Stimulated activated CD4-positive, alpha-beta T cell treated with anti-CD3 and anti-CD28 coated beads, Interleukin-15, amount 100 ng/mL, for 48 hours (primary cell): ENCODE measurements at regions not wholly inside any gene's neighbourhood (a gene's known extent, or its start where the extent isn't known, plus 50 kb on each side); places are given as distances from the start of the nearest gene placed in this dataset.

ENCODE experiments used
- DNase-seq, 2 donors: peaks; one replicate each; pipeline ENCODE4 v3.0.0-alpha.2; 2020; ENCODE audit warnings: low read depth in 2 of 2

DNA sequence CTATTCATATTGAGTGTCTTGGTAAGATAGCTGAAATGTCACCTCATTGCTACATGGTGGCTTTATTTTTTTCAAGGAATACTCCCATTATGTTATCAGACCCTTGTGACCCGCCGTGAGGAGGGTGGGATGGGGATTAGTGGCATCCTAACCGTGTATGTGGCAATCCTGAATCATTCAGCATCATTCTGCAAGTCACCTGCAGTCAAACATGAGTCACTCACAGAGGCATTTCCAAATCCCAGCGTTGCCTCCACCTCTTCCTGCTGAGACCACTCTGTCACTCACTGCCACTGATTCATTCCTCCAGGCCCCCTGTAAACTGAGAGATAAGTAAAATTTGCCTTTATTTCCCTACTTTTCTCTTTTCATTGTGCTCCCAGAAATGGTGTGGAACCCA is 307.4 kb upstream of the KLHL29 start:
- no peak for DNase-seq

DNA sequence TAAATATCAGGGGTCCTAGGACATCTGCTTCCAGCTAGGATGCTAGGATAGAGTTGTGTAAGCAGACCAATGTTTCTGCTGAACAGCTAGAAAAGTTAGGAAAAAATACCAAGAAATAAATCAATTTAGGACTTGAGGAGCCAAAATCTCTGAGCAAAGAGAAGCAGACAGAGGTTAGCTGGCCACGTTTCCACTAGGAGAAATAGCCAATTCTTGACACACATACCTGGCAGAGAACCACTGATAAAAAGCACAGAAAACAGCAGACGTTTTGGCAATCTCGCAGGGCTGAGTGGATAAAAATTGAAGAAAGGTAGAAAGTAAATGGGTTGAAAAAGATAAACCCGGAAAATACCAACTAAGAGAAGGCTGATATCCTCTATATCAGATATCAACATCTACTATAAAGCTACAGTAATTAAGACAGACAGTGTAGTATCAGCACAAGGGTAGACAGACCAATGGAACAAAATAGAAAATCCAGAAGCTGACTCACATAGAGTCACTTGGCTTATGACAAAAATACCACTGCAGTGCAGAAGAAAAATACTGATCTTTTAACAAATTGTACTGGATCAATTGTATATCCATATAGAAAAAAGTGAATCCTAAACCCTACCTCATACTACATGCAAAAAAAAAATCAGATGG is 306.1 kb upstream of the KLHL29 start:
- DNase-seq = no peak

DNA sequence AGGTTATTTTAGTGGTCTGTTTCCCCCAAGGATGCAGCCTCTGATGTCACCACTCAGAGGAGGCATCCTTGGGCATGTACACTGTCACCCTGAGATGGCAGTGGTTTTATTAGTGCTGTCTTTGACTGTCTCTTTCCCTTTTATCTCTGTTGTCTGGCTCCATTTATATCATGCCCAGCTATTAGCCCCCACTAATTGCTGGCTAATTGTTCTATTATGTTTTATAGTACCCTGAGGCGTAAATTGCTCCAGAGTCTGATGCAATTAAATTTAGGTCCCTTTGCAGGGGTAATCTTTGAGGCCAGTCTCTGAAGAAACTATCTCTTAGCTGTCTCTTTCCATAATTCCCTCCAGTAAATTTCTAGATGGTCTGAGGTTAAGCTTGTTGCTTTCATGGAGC is 301.0 kb upstream of the KLHL29 start:
- no peak for DNase-seq

DNA sequence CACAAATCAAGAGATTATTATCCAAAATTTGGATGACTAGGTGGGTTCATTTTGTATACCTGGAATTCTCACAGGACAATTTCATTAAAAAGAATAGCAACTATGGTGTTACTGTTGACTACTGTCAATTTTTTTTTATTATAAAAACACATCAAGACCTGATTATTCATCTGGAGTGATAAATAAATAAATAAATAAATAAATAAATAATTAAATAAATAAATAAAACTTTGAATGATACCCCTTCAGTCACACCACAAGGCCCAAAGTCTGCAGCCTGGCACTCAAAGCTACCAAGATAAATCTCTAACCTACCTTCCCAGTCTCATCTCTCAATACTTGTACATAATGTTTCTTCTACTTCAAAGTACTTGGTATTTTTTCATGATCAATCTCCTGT is 294.0 kb upstream of the KLHL29 start:
- DNase-seq = no peak

DNA sequence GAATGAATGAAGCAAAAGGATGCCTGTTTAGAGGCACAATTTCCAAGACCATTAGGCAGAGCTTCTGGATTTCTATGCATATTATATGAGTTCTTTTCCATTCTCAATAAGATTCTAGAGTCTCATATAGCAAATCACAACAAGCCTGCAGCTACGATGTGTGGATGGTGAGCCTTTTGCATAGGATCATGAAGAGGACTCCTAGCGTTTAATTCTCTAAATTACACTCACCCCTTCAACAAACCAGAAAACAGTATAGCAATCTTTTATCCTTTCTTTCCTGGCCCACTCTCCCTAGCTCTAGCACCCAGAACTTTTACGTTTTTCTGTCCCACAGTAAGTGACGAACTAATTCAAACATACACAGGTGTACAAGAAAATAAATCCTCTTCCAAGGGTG is 293.1 kb upstream of the KLHL29 start:
- DNase-seq = no peak

DNA sequence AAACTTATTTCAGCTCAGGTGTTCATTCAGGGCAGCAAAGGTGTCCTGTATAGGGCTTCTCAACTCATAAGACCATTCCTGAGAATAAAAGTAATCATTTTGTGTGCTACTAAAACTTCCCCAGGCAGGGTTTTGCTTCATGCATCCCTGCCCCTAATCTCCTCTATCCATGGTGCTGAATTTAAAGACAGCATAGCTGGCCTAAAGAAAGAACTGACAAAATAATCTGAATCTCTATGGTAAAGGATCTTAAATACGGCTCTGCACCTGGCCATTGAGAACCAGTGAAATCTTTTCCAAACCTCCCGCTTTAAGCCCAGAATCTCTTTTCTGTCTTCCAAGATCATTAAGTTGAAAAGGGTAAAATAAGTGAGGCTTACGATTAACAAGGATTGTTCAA is 292.1 kb upstream of the KLHL29 start:
- no peak for DNase-seq

DNA sequence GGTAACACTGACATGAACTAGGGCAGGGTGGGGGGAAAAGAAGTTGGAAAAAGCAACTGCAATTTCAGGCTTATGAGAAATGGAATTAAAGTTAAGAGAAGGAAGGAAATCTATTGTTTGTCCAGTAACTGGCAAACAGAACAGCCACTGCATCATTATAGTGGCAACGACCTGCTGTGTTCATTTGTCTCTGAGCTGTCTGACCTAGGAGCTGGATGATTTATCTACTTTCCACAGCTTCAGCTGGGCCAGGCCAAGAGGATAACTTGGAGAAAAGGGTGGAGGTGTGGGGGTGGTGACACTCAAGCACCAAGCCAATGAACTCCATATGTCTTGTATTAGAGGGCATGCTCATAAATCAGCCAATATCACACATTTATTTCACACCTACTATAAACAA is 291.5 kb upstream of the KLHL29 start:
- no peak for DNase-seq

DNA sequence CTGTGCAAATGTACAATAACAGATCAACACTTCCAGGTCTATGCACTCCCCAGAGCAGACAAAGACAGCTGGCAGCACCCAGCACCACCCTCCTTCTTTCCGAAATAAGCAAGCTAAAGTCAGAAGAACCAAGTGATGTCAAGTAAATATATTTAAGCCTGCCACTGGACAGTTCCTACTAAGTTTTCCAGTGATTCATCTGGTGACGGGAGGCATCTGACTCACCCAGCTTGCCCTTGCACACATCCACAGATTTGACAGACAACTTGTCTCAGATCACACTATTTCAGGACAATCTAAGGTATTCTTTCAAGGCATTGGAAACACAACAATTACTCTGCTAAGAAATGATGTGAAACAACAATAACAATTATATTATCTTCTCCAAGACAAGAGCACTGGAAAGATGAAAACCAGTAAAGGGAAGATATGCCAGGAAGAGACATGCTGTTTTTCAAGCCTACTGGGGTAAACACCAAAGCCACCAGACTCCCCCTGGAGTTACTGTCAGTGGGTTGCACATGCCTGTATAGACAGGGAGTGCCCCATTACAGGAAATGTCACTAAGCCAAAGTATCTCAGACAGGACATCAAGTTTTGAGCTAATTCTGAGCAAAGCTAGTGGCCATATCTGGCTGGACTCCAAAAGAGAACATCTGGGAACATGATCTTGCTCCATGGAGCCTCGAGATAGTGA is 287.9 kb upstream of the KLHL29 start:
- DNase-seq = no peak

DNA sequence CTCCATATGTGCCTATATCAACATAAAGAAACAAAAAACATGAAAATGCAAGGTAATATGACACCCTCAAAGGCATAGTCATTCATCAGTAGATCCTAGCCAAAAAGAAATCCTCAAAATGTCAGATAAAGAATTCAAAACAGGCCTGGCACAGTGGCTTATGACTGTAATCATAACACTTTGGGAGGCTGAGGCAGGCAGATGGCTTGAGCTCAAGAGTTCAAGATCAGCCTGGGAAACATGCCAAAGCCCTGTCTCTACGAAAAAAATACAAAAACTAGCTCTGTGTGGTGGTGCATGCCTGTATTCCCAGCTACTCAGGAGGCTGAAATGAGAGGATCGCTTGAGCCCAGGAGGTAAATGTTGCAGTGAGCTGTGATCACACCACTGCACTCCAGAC is 284.6 kb upstream of the KLHL29 start:
- DNase-seq = no peak

DNA sequence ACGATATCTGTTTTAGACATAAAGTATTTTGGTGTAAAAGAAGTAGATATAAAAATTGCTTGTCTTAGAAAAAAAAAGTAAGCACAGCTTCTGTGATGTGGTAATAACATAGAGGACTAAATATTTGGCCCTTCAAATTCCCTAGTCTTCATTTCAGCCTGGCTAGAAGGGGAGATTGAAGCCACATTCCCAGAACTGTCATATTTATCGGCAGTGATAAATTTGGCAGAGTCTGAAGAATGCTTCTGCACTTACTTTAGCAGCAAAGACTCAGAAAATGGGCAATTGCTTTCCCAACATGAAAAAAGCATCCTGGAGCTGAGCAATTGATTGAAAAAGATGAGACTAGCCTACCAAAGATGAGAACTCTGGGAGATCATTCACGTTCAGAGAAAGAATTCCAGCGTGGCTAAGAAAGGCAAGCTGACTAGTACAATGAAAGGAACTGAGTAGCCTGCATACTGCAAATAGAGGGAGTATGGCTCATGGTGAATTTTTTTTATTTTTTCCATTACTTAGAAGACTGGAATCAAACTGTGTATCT is 278.7 kb upstream of the KLHL29 start:
- DNase-seq = no peak

DNA sequence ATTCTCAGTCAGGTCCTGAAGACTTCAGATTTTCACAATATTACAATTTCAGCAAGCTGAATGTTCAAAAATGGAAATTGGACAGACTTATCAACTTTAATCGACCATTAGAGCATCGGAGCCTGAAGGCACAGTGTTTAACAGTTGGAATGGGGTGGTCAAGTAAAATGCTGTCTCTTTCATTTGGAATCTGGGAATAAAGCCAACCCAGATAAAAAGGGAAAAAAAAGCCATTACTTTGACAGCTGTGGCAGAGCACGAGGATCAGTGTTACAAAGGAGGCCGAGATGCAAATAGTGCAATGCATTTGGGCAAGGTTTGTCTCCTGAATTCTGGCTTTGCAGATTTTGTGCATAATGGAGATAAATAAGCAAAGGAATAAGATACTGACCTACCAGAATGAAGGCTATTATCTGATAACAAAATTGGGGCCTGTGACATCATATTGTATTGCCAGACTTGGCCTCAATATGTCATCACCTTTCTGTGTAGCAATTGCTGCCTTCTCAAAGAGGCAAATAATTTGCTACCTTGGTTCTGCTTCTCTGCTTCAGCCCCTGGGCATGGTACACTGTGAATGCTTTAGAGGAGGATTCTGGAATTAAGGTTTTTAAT is 277.5 kb upstream of the KLHL29 start:
- no peak for DNase-seq

DNA sequence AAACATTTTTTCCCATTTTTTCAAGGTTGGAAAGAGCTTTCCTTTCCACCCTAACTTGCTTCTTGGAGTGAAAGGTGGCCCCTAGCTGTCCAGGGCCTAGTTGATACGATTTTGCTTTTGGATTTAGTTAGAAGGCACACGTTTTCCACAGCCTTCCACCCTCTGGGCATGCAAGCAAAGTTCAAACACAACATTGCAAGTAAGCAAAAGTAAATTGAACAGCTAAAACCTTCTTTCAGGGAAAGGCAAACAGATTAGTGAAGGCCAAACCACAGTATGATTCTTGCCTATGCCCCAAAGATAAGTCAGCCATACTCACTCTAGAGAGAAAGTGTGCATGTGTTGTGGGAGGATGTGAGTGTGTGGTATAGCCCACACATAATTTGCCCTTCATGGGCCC is 273.7 kb upstream of the KLHL29 start:
- no peak for DNase-seq

DNA sequence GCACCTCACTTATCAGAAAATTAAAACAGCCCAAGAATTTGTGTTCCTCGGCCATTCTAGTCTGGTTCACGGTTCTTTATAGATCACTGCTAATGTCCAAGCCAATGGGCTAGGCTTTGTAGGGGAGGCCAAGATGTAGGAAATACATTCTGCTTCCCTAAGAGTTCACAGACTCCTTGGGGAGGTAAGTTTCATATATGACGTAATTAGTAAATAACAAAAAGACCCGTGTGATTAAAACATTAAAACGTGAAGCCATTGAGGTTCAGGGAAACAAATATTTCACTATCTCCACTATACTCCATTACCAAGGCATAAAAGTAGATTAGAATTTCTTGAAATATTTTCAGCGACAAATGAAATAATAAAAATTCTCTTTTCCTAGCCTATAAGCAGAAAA is 272.5 kb upstream of the KLHL29 start:
- DNase-seq = no peak

DNA sequence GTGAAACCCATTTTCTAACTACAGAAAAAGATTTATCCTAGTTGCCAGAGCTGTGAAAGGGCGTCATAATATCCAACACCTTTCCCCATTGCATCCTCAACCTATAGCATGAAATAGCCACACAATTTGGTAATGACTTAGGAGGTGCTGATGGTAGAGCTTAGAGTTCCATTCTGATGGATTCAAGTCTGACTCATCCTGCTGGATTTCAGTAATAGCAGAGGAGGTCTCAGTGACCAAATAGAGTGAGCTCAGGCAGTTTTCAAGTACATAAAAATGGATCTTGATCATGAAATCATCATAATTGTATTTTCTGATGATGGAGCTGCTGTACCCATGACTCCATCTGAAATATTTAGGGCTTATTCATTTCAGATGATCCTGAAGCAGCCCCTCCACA is 270.7 kb upstream of the KLHL29 start:
- no peak for DNase-seq

DNA sequence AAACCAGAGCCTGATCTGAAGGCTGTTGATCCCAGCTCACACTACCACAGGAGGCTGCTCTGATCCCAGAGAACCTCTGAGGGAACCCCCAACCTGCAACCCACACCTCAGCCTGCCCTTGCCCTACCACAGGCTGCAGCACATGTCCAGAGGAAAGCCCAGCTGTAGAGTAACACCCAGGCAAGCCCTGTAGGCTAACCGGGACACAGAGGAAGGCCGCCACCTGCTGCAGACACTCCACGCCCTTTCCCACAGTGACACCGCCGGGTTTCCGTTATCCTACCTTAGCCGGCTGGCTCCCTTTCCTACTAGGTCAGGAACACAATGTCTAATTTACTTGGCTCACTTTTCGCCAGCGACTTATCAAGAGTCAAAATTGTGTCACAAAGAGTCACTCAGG is 266.7 kb upstream of the KLHL29 start:
- DNase-seq = no peak

DNA sequence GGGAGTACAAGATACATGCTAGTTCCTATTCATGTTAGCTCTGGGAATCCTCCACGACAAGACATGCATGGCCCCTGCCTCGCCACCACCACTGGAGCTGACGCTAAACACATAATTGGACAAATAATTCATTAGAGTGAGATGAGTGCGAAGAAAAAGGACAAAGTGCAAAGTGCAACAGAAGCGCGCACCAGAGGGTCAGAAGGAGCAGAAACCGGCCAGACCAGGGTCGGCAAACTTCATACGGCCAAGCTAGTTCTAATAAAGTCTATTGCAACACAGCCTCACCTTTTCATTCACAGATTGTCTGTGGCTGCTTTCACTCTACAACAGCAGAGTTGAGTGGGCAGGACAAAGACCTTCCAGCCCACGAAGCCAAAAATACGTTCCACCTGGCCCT is 266.1 kb upstream of the KLHL29 start:
- DNase-seq = no peak

DNA sequence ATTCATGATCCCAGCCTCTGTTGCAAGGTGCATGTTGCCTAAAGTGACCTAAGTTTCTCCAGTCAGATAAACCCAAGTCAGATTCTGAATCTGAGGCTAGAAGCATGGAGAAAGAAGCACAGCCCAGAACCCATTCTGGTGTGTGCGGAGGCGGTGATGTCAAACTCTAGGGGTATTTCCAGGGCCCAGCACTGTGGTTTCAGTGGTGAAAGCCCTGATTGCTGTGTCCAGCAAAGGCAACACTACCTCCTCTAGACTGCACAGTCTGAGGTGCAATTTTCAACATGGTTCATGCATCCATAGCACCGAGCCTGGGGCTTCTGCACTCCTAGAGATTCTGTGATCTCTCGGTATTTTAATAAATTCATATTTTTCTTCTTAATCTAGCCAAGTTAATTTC is 264.8 kb upstream of the KLHL29 start:
- no peak for DNase-seq

DNA sequence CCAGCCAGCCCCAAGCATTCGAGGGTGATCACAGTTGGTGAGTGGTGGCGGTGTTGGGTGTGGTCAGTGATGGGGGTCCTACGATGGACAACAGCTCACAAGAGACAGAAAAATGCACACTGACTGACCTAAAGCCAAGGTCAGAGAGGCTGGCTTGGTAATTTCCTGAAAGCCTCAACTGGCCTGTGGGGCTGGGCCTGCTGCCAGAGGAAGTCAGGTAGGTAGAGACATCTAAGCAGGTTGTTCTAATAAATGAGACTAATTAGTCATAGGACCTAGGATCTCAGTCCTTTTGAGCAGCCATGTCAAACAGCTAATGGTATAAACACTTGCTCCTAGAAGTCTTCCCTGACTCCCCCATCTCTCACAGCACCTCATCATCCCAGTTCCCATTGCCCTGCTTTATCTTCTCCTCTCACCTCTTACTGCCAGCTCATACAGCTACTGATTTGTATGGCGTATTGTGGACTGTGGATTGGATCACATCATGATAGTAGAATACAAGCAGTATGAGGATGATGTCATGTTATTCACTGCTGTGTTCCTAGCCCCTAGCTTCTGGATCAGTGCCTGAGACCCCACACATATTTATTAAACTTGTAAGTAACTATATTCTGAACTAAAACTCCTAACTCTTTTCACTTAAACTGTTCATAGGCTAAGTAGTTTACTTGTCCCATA is 262.9 kb upstream of the KLHL29 start:
- no peak for DNase-seq

DNA sequence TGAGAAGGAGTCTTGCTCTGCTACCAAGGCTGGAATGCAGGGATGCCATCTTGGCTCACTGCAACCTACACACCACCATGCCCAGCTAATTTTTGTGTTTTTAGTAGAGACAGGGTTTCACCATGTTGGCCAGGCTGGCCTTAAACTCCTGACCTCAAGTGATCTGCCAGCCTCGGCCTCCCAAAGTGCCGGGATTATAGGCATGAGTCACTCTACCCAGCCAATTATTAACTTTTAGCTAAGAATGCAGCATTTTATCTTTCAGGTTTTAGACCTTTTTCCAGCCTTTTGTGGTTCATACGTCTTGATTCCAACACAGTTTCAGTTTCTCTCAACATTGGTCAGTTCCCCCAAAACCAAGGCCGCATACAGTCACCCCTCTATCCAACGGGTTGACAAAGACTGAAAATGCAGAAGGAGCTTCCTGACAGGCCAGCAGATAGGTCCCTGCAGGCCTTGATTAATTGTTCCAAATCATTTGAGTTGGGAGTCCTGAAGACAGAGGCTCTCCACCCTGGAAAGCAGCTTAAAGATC is 262.2 kb upstream of the KLHL29 start:
- no peak for DNase-seq

DNA sequence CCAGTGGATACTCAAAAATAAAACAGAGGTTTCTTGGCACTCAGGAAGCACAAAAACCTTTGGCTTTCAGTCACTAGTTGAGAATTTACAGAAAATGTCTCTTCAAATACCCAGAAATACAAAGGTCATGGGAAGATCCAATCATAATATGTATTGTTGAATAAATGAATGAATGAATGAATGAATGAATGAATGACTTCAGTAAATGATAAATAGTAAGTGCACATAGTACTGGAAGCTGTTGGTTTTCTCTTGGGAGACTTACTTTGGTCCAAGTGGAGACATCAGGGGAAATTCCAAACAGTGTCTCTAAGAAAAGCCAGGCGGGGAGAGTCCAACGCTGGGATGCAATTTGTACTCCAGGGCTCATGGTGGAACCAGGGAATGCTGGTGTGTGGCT is 261.3 kb upstream of the KLHL29 start:
- no peak for DNase-seq

DNA sequence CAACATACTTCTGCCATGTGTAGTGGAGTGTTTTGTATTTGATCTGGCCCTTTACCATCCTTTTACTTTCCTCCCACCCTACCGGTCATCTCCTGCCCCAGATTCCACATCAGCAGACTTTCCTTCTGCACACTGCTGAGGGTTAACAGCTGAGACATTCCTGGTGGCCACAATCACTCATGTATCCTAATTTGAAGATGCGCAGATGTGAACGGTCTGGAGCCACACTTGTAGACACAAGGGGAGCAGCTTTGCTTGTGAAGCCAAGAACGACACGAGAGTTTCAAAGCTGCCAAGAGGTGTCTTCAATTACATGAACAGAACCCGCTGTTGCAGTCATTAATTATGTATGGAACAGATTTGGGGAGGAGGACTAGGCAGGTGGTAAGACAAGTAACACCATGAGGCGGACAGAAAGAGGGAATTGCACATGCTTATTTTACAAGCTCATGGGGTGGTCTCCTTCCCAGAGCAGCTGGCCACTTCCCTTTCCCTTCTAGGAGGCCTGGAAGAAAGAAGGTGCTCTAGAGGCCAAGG is 260.7 kb upstream of the KLHL29 start:
- no peak for DNase-seq

DNA sequence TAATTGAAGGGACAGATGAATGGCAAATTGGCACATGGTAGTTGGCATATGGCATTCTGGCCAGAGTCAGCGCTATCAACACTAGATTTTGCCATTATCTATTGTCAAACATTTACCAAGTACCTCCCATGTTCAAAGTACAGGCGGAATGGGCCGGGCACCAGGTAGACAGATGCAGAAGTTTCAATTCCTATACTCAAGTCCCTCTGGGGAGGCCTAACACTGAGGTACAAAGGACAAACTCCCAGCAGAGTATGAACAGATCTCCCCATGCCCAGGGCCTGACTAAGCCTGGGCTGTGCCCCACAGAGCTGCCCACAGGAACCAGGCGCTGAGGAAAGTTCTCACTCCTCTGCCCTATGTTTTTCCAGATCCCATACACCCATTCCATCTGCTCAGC is 257.5 kb upstream of the KLHL29 start:
- no peak for DNase-seq
